ENCODE measurements at regions not wholly inside any gene's neighbourhood (a gene's known extent, or its start where the extent isn't known, plus 50 kb on each side); places are given as distances from the start of the nearest gene placed in this dataset.

DNA sequence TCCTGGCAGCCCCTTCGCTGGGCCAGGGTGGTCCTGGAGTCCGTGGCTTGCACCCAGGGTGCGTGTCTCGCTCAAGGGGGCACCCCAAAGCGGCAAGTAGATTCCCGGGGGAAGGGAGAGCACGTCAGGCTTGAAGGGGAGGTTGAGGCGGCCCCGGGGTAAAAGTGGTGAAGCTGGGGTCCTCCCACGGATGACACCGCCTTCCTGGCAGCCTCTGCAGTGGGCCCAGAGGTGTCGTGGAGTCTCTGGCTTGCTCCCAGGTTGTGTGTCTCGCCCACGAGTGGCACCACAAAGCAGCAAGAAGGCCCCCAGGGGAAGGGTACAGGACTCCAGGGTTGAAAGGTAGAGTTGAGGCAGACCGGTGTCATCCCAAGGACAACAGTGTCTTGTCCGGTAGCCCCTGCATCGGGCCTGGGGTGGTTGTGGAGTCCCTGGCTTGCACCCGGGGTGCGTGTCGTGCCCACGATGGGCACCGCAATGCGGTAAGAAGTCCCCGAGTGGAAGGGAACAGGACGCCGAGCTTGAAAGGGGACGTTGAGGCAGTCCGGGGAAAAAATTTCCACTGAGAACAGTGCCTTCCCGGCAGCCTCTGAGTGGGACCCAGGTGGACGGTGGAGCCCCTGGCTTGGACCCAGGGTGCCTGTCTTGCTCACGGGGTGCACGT lies 158.0 kb upstream of the ALG10B start:
- no peak for DNase-seq
- no peaks in the 10 kb centered on the region for H3K36me3 ChIP-seq (ENCODE audit: low read depth)
- H2AFZ ChIP-seq = no peak overlapping the region
- H3K9ac ChIP-seq = no peak overlapping the region
- H3K9me2 ChIP-seq (ENCODE audit: insufficient read depth) = no peaks in the 10 kb centered on the region
- no peaks in the 10 kb centered on the region for H4K20me1 ChIP-seq (ENCODE audit: insufficient read depth)
- WGBS, 2 experiments (ENCODE audit: low coverage in 1 of 2, low lambda C conversion rate in 2 of 2, missing lambda C conversion rate in 2 of 2) = 78 to 81% methylated on average over 32 of the region's 32 CpGs
- H3F3A ChIP-seq (ENCODE audit: insufficient read depth) = no peaks in the 10 kb centered on the region
- H3K27ac ChIP-seq = no peak overlapping the region
- H3K27me3 ChIP-seq (replicated peaks; ENCODE audit: insufficient read depth) = no peaks in the 10 kb centered on the region
- H3K79me2 ChIP-seq (ENCODE audit: insufficient read depth) = no peaks in the 10 kb centered on the region
- no peaks in the 10 kb centered on the region for H3K9me3 ChIP-seq (ENCODE audit: low read depth)
- TF ChIP-seq EZH2 (IDR thresholded peaks at IDR 0.05; ENCODE audit: insufficient read depth, poor library complexity, severe bottlenecking) (no peak), EZH2phosphoT487 (IDR thresholded peaks at IDR 0.05; ENCODE audit: insufficient read depth, low read depth) (no peak)
- in situ Hi-C loops (cut with MboI) = no loop called here
- no peak overlapping the region for H3K4me3 ChIP-seq
- H3K4me2 ChIP-seq (ENCODE audit: unreplicated experiment) = no peak overlapping the region
- no peaks in the 10 kb centered on the region for H3K4me1 ChIP-seq (ENCODE audit: insufficient read depth)

DNA sequence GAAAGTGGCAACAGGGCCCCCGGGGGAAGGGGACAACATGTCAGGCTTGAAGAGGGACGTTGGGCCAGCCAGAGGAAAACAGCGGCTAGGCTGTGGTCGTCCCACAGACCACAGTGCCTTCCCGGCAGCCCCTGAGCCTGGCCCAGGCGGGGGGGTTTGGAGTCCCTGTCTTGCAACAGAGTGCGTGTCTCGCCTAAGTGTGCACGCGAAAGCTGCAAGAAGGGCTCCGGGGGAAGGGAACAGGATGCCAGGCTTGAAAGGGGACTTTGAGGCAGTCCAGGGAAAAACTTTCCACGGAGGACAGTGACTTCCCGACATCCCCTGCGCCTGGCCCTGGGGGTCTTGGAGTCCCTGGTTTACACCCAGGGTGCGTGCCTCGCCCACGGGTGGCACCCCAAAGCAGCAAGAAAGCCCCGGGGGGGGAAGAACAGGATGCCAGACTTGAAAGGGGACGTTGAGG lies 157.5 kb upstream of the ALG10B start:
- H3K79me2 ChIP-seq (ENCODE audit: insufficient read depth) = no peaks in the 10 kb centered on the region
- H3K9me2 ChIP-seq (ENCODE audit: insufficient read depth) = no peaks in the 10 kb centered on the region
- no peaks in the 10 kb centered on the region for H4K20me1 ChIP-seq (ENCODE audit: insufficient read depth)
- H3K9me3 ChIP-seq (ENCODE audit: low read depth) = no peaks in the 10 kb centered on the region
- in situ Hi-C loops (cut with MboI) = no loop called here
- no peak for TF ChIP-seq EZH2 (IDR thresholded peaks at IDR 0.05; ENCODE audit: insufficient read depth, poor library complexity, severe bottlenecking)
- no peak for TF ChIP-seq EZH2phosphoT487 (IDR thresholded peaks at IDR 0.05; ENCODE audit: insufficient read depth, low read depth)
- no peak overlapping the region for H3K9ac ChIP-seq
- no peak overlapping the region for H3K4me3 ChIP-seq
- H3F3A ChIP-seq (ENCODE audit: insufficient read depth) = no peaks in the 10 kb centered on the region
- H2AFZ ChIP-seq = no peak overlapping the region
- H3K36me3 ChIP-seq (ENCODE audit: low read depth) = no peaks in the 10 kb centered on the region
- H3K4me2 ChIP-seq (ENCODE audit: unreplicated experiment) = no peak overlapping the region
- H3K27ac ChIP-seq = no peak overlapping the region
- no peaks in the 10 kb centered on the region for H3K27me3 ChIP-seq (replicated peaks; ENCODE audit: insufficient read depth)
- 79 to 80% methylated on average over 19 of the region's 19 CpGs for WGBS, 2 experiments (ENCODE audit: low coverage in 1 of 2, low lambda C conversion rate in 2 of 2, missing lambda C conversion rate in 2 of 2)
- DNase-seq = no peak
- no peaks in the 10 kb centered on the region for H3K4me1 ChIP-seq (ENCODE audit: insufficient read depth)

DNA sequence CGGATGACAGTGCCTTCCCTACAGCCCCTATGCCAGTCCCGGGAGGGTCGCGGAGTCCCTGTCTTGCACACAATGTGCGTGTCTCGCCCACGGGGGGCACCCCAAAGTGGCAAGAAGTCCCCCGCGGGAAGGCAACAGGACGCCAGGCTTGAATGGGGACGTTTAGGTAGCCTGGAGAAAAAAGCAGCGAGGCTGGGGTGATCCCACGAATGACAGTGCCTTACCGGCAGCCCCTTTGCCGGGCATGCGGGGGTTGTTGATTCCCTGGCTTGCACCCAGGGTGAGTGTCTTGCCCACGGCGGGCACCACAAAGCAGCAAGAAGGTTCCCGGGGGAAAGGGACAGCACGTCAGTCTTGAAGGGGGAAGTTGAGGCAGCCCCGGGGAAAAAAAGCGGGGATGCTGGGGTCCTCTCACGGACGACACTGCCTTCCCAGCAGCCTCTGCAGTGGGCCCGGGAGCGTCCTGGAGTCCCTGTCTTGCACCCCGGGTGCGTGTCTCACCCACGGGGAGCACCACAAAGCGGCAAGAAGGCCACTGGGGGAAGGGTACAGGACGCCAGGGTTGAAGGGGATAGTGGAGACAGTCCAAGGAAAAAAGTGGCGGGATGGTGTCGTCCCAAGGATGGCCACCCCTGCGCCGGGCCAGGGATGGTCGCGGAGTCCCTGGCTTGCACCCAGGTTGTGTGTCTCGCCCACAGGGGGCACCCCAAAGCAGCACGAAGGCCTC lies 156.8 kb upstream of the ALG10B start:
- WGBS, 2 experiments (ENCODE audit: low coverage in 1 of 2, low lambda C conversion rate in 2 of 2, missing lambda C conversion rate in 2 of 2) = 81 to 83% methylated on average over 35 to 39 of the region's 39 CpGs

DNA sequence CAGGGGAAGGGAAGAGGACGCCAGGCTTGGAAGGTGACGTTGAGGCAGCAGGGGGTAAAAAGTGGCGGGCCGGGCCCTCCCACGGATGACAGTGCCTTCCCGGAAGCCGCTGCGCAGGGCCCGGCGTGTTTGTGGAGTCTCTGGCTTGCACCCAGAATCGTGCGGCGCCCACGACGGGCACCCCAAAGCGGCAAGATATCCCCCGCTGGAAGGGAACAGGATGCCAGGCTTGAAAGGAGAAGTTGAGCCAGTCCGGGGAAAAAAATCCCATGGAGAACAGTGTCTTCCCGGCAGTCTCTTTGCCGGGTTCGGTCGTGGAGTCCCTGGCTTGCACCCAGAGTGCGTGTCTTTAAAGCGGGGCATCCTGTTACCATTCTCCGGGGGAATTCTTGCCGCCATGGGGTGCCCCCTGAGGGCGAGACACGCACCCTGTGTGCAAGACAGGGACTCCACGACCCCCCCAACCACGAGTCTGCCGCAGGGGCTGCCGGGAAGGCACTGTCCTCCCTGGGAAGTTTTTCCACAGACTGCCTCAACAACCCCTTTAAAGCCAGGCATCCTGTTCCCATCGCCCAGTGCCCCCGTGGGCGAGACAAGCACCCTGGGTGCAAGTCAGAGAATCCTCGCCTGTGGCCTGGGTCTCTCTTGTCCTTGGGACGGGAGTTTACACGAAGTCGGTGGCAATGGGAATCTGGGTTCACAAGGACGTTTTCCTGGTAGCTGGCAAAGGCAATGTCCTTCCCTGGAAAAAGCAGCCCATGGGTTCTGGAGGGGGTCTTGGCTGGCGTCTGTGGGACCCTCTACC lies 156.1 kb upstream of the ALG10B start:
- TF ChIP-seq EZH2phosphoT487 (IDR thresholded peaks at IDR 0.05; ENCODE audit: insufficient read depth, low read depth) = no peak
- no peak for TF ChIP-seq EZH2 (IDR thresholded peaks at IDR 0.05; ENCODE audit: insufficient read depth, poor library complexity, severe bottlenecking)
- DNase-seq = no peak
- Histone ChIP-seq H3K9me3 (ENCODE audit: low read depth) (no peaks in the 10 kb centered on the region), H3K27me3 (replicated peaks; ENCODE audit: insufficient read depth) (no peaks in the 10 kb centered on the region), H3K4me1 (ENCODE audit: insufficient read depth) (no peaks in the 10 kb centered on the region), H3K4me3 (no peak overlapping the region), H3K27ac (no peak overlapping the region), H3K4me2 (ENCODE audit: unreplicated experiment) (no peak overlapping the region), H2AFZ (no peak overlapping the region), H3K9ac (no peak overlapping the region), H3F3A (ENCODE audit: insufficient read depth) (no peaks in the 10 kb centered on the region), H3K9me2 (ENCODE audit: insufficient read depth) (no peaks in the 10 kb centered on the region), H4K20me1 (ENCODE audit: insufficient read depth) (no peaks in the 10 kb centered on the region), H3K36me3 (ENCODE audit: low read depth) (no peaks in the 10 kb centered on the region), H3K79me2 (ENCODE audit: insufficient read depth) (no peaks in the 10 kb centered on the region)
- in situ Hi-C loops (cut with MboI) = no loop called here
- 80% methylated on average over 40 of the region's 41 CpGs for whole genome bisulfite sequencing, 2 experiments (ENCODE audit: low coverage in 1 of 2, low lambda C conversion rate in 2 of 2, missing lambda C conversion rate in 2 of 2)

More for the DNA sequence above, 156.8 kb upstream of the ALG10B start:
- no peaks in the 10 kb centered on the region for H3K36me3 ChIP-seq (ENCODE audit: low read depth)
- no peak overlapping the region for H3K4me3 ChIP-seq
- H3K4me1 ChIP-seq (ENCODE audit: insufficient read depth) = no peaks in the 10 kb centered on the region
- H3K79me2 ChIP-seq (ENCODE audit: insufficient read depth) = no peaks in the 10 kb centered on the region
- in situ Hi-C loops (cut with MboI) = no loop called here
- H3K9me2 ChIP-seq (ENCODE audit: insufficient read depth) = no peaks in the 10 kb centered on the region
- H2AFZ ChIP-seq = no peak overlapping the region
- H3K9me3 ChIP-seq (ENCODE audit: low read depth) = no peaks in the 10 kb centered on the region
- no peaks in the 10 kb centered on the region for H4K20me1 ChIP-seq (ENCODE audit: insufficient read depth)
- no peak overlapping the region for H3K4me2 ChIP-seq (ENCODE audit: unreplicated experiment)
- H3K27me3 ChIP-seq (replicated peaks; ENCODE audit: insufficient read depth) = no peaks in the 10 kb centered on the region
- H3K9ac ChIP-seq = no peak overlapping the region
- DNase-seq = no peak
- no peak for TF ChIP-seq EZH2phosphoT487 (IDR thresholded peaks at IDR 0.05; ENCODE audit: insufficient read depth, low read depth)
- TF ChIP-seq EZH2 (IDR thresholded peaks at IDR 0.05; ENCODE audit: insufficient read depth, poor library complexity, severe bottlenecking) = no peak
- H3F3A ChIP-seq (ENCODE audit: insufficient read depth) = no peaks in the 10 kb centered on the region
- no peak overlapping the region for H3K27ac ChIP-seq

Data from GM23248 (cell line).